AG09319 (cell line): ENCODE measurements at regions not wholly inside any gene's neighbourhood (a gene's known extent, or its start where the extent isn't known, plus 50 kb on each side); places are given as distances from the start of the nearest gene placed in this dataset.

Source experiments
- DNase-seq: peaks from one replicate; pipeline ENCODE4 v3.0.0-alpha.2; 2010; ENCODE audit warnings: low read depth; ENCODE audit errors: extremely low read depth
- TF ChIP-seq, protein P1 (sequence below): IDR thresholded peaks from 2 replicates; pipeline ENCODE4 v1.5.1; 2011; ENCODE audit warnings: low read depth, mild to moderate bottlenecking, inconsistent platforms, low read length, moderate library complexity

DNA sequence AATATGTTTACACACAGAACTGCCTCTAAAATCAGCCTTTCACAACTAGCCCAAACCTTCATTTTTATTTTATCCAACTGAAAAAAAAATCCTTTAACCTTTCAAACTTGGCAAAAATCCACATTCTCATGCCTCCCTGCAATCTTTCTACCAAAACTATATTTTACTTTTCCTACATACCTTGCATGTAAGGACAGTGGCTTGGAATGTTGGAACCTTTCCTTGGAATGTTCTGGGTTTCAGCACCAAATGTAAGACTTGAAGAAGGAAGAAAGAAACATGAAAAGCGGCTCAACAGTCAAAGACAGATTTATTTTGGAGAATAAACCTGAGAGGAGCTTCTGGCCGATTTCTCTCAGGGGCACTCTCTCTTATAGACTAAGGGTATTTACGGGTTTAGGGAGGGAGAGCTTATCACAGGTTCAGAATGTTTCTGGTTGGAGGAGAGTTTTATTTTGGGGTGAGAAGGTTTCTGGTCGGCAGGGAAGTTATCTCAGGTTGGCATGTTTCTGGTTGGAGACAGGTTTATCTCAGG is 79.7 kb downstream of the RRM2 start:
- DNase-seq, result no peak
- TF ChIP-seq, protein P1, sequence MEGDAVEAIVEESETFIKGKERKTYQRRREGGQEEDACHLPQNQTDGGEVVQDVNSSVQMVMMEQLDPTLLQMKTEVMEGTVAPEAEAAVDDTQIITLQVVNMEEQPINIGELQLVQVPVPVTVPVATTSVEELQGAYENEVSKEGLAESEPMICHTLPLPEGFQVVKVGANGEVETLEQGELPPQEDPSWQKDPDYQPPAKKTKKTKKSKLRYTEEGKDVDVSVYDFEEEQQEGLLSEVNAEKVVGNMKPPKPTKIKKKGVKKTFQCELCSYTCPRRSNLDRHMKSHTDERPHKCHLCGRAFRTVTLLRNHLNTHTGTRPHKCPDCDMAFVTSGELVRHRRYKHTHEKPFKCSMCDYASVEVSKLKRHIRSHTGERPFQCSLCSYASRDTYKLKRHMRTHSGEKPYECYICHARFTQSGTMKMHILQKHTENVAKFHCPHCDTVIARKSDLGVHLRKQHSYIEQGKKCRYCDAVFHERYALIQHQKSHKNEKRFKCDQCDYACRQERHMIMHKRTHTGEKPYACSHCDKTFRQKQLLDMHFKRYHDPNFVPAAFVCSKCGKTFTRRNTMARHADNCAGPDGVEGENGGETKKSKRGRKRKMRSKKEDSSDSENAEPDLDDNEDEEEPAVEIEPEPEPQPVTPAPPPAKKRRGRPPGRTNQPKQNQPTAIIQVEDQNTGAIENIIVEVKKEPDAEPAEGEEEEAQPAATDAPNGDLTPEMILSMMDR, result no peak

DNA sequence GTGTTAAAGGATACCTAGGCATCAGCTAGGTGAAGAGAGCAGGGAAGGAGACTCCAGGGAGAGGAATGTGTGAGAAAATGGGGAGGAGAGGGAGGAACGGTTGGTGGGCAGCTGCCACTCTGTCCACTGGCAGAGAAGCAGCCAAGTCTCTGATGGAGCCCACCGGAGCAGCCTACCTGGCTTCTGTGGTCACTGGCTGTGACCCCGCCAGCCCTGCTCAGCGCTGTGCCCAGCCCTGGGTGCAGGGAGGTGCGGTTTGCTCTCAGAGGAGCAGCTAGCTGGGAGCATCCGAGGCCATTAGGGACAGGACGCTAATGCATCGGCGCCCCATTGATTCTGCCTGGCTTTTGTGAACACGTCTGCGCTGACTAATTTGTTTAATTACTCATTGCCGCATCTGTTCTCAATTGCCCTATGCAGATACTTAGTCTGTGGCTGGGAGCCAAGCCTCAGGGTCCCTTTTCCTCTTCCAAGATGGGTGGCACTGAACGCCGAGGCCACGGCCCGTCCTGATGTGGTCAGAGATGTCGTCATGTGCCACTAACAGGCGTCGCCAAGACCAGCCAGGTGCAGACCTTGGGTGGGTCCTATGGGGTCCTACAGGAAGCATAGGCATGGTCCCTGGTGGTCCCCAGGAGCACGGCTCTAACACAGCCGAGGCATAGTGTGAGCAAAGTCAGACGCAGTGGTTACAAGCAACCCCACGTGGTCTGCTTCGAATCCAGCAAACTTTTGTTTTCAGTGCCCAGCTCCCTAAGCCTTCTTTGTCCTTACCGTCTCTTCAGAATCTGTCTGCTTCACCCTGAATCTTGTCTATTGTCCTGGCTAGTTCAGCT is 82.0 kb downstream of the RRM2 start:
- no peak for DNase-seq
- TF ChIP-seq, protein P1, result no peak

DNA sequence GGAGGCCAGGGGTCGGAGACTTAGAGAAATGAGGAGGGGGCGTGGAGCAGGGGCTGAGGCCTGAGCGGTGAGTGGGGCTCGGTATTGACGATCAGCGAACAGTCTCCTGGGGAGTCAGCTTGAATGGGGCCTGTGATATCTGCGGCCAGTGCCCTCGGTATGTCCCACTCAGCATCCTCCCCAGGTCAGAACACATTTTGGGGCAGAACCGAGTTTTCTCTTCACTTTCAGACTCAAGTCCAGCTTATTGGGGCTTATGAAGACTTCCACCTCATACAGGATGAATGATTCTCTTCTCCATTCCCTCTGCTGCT is 82.6 kb downstream of the RRM2 start:
- no peak for DNase-seq
- TF ChIP-seq, protein P1, result no peak

DNA sequence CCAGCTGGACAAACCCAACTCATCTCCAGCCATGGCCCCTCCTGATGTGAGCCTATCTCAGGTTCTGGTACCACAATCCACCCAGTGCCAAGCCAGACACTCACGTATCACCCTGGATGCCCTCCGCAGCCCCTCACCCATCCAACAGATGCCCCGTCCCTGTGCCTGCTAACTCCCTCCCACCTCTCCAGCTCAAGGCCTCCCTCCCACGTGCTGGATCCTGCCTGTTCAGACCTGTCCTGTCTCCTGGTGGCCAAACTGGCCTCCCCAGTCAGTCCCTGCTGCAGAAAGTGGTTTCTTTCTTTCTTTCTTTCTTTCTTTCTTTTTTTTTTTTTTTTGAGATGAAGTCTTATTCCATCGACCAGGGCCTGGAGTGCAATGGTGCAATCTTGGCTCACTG is 86.2 kb downstream of the RRM2 start:
- TF ChIP-seq, protein P1, result no peak
- no peak for DNase-seq

DNA sequence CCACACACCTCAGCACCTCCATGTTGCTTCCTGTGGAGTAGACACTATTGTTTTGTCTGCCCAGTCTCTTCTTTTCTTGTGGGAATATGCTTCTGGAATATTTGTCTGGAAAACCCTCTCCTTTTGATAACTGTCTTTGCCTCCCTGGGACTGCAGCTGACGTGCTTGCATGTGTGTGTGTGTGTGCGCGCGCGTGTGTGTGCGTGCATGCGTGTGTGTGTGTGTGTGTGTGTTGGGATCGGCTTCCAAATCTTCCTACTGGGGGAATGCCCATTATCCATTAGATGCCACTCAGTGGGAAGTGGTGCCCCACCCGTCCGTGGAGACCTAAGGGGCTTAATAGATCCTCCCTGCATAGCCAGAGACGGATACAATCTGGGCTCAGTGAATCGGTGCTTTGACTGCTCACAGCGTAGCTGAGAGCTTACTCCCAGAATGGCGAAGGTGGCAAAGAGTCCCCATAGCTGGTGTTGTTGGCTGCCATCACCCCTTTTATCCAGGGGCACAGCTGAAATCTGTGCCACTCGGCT is 86.9 kb downstream of the RRM2 start:
- TF ChIP-seq, protein P1, result no peak
- DNase-seq, result no peak

DNA sequence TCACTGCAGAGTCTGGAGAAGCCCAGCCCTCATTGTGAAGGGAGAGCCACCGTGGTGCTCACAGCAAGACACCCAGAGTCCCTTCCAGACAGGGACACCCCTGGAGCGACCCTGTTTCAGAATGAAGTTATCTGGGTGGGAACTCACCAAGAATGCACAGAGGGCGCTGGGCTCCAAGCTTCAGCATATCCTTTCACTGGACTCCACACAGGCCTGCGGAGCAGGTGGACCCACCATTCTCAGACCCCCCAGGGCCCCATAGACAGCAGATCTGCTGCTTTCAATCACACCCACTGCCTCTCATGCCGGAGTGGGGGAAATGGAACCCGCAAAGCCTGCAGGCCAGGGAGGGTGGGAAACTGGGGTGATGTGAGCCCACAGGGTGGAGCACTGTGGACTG is 87.8 kb downstream of the RRM2 start:
- TF ChIP-seq, protein P1, result no peak
- no peak for DNase-seq

DNA sequence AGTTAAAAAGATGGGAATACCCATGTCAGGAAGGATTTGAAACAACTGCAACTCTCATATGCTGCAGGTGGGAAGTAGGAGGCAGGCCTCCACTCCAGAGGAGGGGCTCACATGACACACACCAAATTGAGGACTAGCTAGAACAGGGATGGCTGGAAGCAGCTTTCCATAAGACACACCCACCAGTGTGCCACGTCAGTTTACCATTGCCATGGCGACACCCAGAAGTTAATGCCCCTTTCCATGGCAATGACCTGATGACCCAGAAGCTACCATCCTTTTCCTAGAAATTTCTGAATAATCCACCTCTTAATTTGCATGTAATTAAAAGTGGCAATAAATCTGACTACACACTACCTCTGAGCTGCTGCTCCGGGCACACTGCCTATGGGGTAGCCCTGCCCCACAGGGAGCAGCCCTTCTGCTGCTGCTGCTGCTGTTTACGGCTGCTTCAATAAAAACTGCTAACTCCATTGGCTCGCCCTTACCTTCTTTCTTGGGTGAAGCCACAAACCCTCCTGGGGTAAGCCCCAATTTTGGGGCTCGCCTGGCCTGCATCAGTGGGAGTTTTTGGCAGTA is 89.4 kb downstream of the RRM2 start:
- TF ChIP-seq, protein P1, result no peak
- no peak for DNase-seq
